K562 (cell line): ENCODE measurements at regions not wholly inside any gene's neighbourhood (a gene's known extent, or its start where the extent isn't known, plus 50 kb on each side); places are given as distances from the start of the nearest gene placed in this dataset.

Experiments used
- ATAC-seq: fragments of 200-7000 bp; cut with Tn5 transposase; 3 replicates; pipeline ENCODE4 v1.9.1; 2020; ENCODE audit warnings: moderate library complexity
- BruUV-seq: library from RNA; stranded (reverse); fragments of 400-500 nt; replicated peaks from 2 replicates; lab custom pipeline; 2021; lab: Mats Ljungman, UMichigan
- CTCF ChIA-PET: fragments of 300-600 bp; formaldehyde crosslinking; extraction: SDS; loops from one replicate; lab custom pipeline; 2021; ENCODE audit warnings: low intra/inter-chr PET ratio; lab: Yijun Ruan, JAX
- POLR2A ChIA-PET: fragments of 300-600, 350-650 bp; sonication (Branson Sonifier 250); formaldehyde crosslinking; extraction: SDS; loops from one replicate; lab custom pipeline; 2021; ENCODE audit warnings: antibody characterized with exemption, inconsistent platforms; lab: Yijun Ruan, JAX
- DNase-seq, 4 experiments: peaks; one replicate each; pipeline versions ENCODE4 v3.0.0 to v3.0.0-alpha.2; 2011 to 2018; ENCODE audit warnings: low spot score in 3 of 4, mixed read lengths in 3 of 4; ENCODE audit errors: extremely low read depth in 1 of 4
- FAIRE-seq: peaks from 2 replicates; lab custom pipeline; 2011; peaks lifted over from hg19 to GRCh38; lab: Jason Lieb, UNC
- H2AFZ ChIP-seq: 2 replicates; pipeline ENCODE4 v1.6.0; 2011; ENCODE audit warnings: low read depth, low read length, control low read depth, inconsistent platforms
- H3K27ac ChIP-seq: fragments of 200-600 bp; 3 replicates; pipeline ENCODE4 v1.8.0; 2011; ENCODE audit warnings: low read depth, mild to moderate bottlenecking, control low read depth, inconsistent platforms, low read length, moderate library complexity, mixed read lengths; ENCODE audit errors: extremely low read depth
- H3K27me3 ChIP-seq, 2 experiments: fragments of 300-600 bp in 1 of 2; 2 replicates in 1 of 2; 3 replicates in 1 of 2; pipeline versions ENCODE4 v1.6.0 to v1.8.0; 2011; ENCODE audit warnings: inconsistent platforms in 2 of 2, low read length in 2 of 2, mild to moderate bottlenecking in 1 of 2, mixed read lengths in 1 of 2, moderate library complexity in 1 of 2; ENCODE audit not compliant: control insufficient read depth in 2 of 2, insufficient read depth in 2 of 2
- H3K36me3 ChIP-seq: fragments of 300-600 bp; 3 replicates; pipeline ENCODE4 v1.8.0; 2011; ENCODE audit warnings: mild to moderate bottlenecking, low read length, inconsistent platforms; ENCODE audit not compliant: control insufficient read depth, insufficient read depth
- H3K4me1 ChIP-seq, 2 experiments: fragments of 200-600 bp in 1 of 2; replicated peaks in 1 of 2; 2 replicates in 1 of 2; 3 replicates in 1 of 2; pipeline versions ENCODE4 v1.5.1 to v1.8.0; 2011; ENCODE audit warnings: inconsistent platforms in 2 of 2, low read length in 2 of 2, mild to moderate bottlenecking in 1 of 2, mixed read lengths in 1 of 2, moderate library complexity in 1 of 2; ENCODE audit not compliant: control insufficient read depth in 2 of 2, insufficient read depth in 2 of 2
- H3K4me2 ChIP-seq: 2 replicates; pipeline ENCODE4 v1.6.1; 2011; ENCODE audit warnings: low read length, control low read depth, inconsistent platforms, mixed read lengths; ENCODE audit not compliant: insufficient read depth
- H3K4me3 ChIP-seq: fragments of 200-600 bp; sonication (generic), shearing (Covaris generic); 2 replicates; pipeline ENCODE4 v1.5.1; 2016; ENCODE audit warnings: control low read depth, inconsistent platforms
- H3K79me2 ChIP-seq: fragments of 200-600 bp; 3 replicates; pipeline ENCODE4 v1.8.0; 2011; ENCODE audit warnings: low read length, inconsistent platforms; ENCODE audit not compliant: control insufficient read depth, insufficient read depth
- H3K9ac ChIP-seq, 2 experiments: 2 replicates each; pipeline versions ENCODE4 v1.6.0 to v1.6.1; 2011; ENCODE audit warnings: low read depth in 2 of 2, low read length in 2 of 2, control low read depth in 1 of 2, inconsistent platforms in 1 of 2, mild to moderate bottlenecking in 1 of 2, mixed read lengths in 1 of 2; ENCODE audit not compliant: insufficient read depth in 1 of 2
- H3K9me1 ChIP-seq: one replicate; pipeline ENCODE4 v1.6.0; 2011; ENCODE audit warnings: inconsistent platforms, mild to moderate bottlenecking, low read length, moderate library complexity; ENCODE audit not compliant: control insufficient read depth, insufficient read depth
- H3K9me3 ChIP-seq: replicated peaks from 2 replicates; pipeline ENCODE4 v1.5.1; 2011; ENCODE audit warnings: low read depth, low read length, inconsistent platforms; ENCODE audit not compliant: control insufficient read depth, insufficient read depth
- H4K20me1 ChIP-seq: replicated peaks from 2 replicates; pipeline ENCODE4 v1.6.1; 2011; ENCODE audit warnings: low read length, inconsistent platforms, mixed read lengths; ENCODE audit not compliant: control insufficient read depth, insufficient read depth
- COPS2 ChIP-seq: fragments of 450-650 bp; conservative IDR thresholded peaks from 2 replicates; pipeline ENCODE4 v1.6.1; 2016; ENCODE audit warnings: mild to moderate bottlenecking, moderate library complexity
- GATAD2B ChIP-seq: fragments of 450-650 bp; IDR thresholded peaks from 2 replicates; pipeline ENCODE4 v1.6.1; 2017; ENCODE audit warnings: mild to moderate bottlenecking, borderline replicate concordance
- GTF2F1 ChIP-seq: IDR thresholded peaks from 2 replicates; pipeline ENCODE4 v1.6.1; 2011; ENCODE audit warnings: low read depth, low read length, improper control_type of control experiment
- POLR2H ChIP-seq: IDR thresholded peaks from 2 replicates; pipeline ENCODE4 v1.6.1; 2016; ENCODE audit warnings: missing genetic modification characterization, low read depth, mild to moderate bottlenecking, control low read depth, missing compliant biosample characterization, moderate library complexity
- RAD21 ChIP-seq, 2 experiments: fragments of 250-450 bp in 1 of 2; fragments of 450-650 bp in 1 of 2; sonication (Bioruptor Pico) in 1 of 2; formaldehyde crosslinking in 1 of 2; IDR thresholded peaks in 1 of 2; conservative IDR thresholded peaks in 1 of 2; 2 replicates each; pipeline versions ENCODE4 v1.4.0 to v1.8.0; 2020 to 2022; ENCODE audit warnings: mild to moderate bottlenecking in 2 of 2, moderate library complexity in 1 of 2
- SMARCA4 ChIP-seq: fragments of 450-650 bp; IDR thresholded peaks from 2 replicates; pipeline ENCODE4 v1.6.1; 2016
- SRF ChIP-seq, 2 experiments: fragments of 250-450, 450-650 bp in 1 of 2; sonication (Bioruptor Pico) in 1 of 2; sonication (generic) in 1 of 2; formaldehyde crosslinking; IDR thresholded peaks; 2 replicates each; pipeline versions ENCODE4 v1.5.0 to v1.5.1; 2020 to 2022; ENCODE audit warnings: mild to moderate bottlenecking in 1 of 2, missing genetic modification reagents in 1 of 2
- ZNF174 ChIP-seq: fragments of 250-450 bp; sonication (Bioruptor Pico); IDR thresholded peaks from 2 replicates; pipeline ENCODE4 v1.4.0; 2020; ENCODE audit warnings: mild to moderate bottlenecking
- ZNF184 ChIP-seq: sonication (generic); formaldehyde crosslinking; IDR thresholded peaks from 2 replicates; pipeline ENCODE4 v1.5.0; 2020; ENCODE audit warnings: missing genetic modification reagents
- ZNF507 ChIP-seq: conservative IDR thresholded peaks from 2 replicates; pipeline ENCODE4 v1.6.1; 2017; ENCODE audit warnings: missing genetic modification characterization, missing compliant biosample characterization
- WGBS: fragments of 100-300 bp; shearing (Covaris generic); methylation state at CpG from one replicate; pipeline ENCODE4 v1.1.6; 2016; ENCODE audit warnings: low coverage, mixed read lengths; ENCODE audit not compliant: insufficient coverage; ENCODE audit errors: missing lambda C conversion rate; 5-methylcytosine and 5-hydroxymethylcytosine counted together
- in situ Hi-C: fragments of 300-500 bp; cut with MboI; formaldehyde crosslinking; loops from 4 replicates; pipeline ENCODE4 v1.15.0; 2018; ENCODE audit warnings: inconsistent platforms, mixed read lengths
- intact Hi-C: fragments of 100-400 bp; cut with micrococcal nuclease; formaldehyde crosslinking; loops from 2 replicates; pipeline ENCODE4 v1.14.2; 2022
- TF ChIP-seq, protein P1 (sequence below): sonication (generic); formaldehyde crosslinking; IDR thresholded peaks from 2 replicates; pipeline ENCODE4 v1.8.0; 2022; ENCODE audit warnings: mild to moderate bottlenecking, missing genetic modification reagents
- TF ChIP-seq, protein P2 (sequence below), 3 experiments: IDR thresholded peaks in 2 of 3; conservative IDR thresholded peaks in 1 of 3; 2 replicates each; pipeline ENCODE4 v1.5.1; 2011 to 2012; ENCODE audit warnings: low read length in 3 of 3, mild to moderate bottlenecking in 3 of 3, control low read depth in 2 of 3, improper control_type of control experiment in 1 of 3, inconsistent platforms in 1 of 3, low read depth in 1 of 3, mixed read lengths in 1 of 3, moderate library complexity in 1 of 3; ENCODE audit not compliant: insufficient read depth in 2 of 3
- TF ChIP-seq, protein P3 (sequence below): fragments of 450-650 bp; formaldehyde crosslinking; IDR thresholded peaks from 2 replicates; pipeline ENCODE4 v1.4.0; 2022; ENCODE audit warnings: mild to moderate bottlenecking, moderate library complexity

- no peaks in the 10 kb centered on the region for H3K4me1 ChIP-seq
- 2% methylated on average over 4 of the region's 4 CpGs for WGBS
- no peaks in the 10 kb centered on the region for H3K9me3 ChIP-seq
- H3K27me3 ChIP-seq: peaks cover 0 to 4% of the 10 kb centered on the region in 2 experiments; a peak in 1 of 5 replicates
- no peak overlapping the region for H3K4me2 ChIP-seq
- no peaks in the 10 kb centered on the region for H3K9me1 ChIP-seq
- POLR2A ChIA-PET: interaction anchor here (0.6 kb wide), 1 partner anchor 22 kb away, joined by 3 read pairs; no protein-coding TSS in a partner anchor
- H4K20me1 ChIP-seq: no peaks in the 10 kb centered on the region
- CTCF ChIA-PET: interaction anchor here (0.6 kb wide), 1 partner anchor 11 kb away, joined by 3 read pairs; no protein-coding TSS in a partner anchor
- ATAC-seq (no peak), FAIRE-seq (no peak), DNase-seq (no peak)
- no peak overlapping the region for H3K9ac ChIP-seq
- no TSS peak for BruUV-seq
- no peaks in the 10 kb centered on the region for H3K36me3 ChIP-seq
- no peak overlapping the region for H2AFZ ChIP-seq
- intact Hi-C loops (no loop called here), in situ Hi-C loops (no loop called here)
- no peak overlapping the region for H3K4me3 ChIP-seq
- no peak overlapping the region for H3K27ac ChIP-seq
- TF ChIP-seq, protein P1, sequence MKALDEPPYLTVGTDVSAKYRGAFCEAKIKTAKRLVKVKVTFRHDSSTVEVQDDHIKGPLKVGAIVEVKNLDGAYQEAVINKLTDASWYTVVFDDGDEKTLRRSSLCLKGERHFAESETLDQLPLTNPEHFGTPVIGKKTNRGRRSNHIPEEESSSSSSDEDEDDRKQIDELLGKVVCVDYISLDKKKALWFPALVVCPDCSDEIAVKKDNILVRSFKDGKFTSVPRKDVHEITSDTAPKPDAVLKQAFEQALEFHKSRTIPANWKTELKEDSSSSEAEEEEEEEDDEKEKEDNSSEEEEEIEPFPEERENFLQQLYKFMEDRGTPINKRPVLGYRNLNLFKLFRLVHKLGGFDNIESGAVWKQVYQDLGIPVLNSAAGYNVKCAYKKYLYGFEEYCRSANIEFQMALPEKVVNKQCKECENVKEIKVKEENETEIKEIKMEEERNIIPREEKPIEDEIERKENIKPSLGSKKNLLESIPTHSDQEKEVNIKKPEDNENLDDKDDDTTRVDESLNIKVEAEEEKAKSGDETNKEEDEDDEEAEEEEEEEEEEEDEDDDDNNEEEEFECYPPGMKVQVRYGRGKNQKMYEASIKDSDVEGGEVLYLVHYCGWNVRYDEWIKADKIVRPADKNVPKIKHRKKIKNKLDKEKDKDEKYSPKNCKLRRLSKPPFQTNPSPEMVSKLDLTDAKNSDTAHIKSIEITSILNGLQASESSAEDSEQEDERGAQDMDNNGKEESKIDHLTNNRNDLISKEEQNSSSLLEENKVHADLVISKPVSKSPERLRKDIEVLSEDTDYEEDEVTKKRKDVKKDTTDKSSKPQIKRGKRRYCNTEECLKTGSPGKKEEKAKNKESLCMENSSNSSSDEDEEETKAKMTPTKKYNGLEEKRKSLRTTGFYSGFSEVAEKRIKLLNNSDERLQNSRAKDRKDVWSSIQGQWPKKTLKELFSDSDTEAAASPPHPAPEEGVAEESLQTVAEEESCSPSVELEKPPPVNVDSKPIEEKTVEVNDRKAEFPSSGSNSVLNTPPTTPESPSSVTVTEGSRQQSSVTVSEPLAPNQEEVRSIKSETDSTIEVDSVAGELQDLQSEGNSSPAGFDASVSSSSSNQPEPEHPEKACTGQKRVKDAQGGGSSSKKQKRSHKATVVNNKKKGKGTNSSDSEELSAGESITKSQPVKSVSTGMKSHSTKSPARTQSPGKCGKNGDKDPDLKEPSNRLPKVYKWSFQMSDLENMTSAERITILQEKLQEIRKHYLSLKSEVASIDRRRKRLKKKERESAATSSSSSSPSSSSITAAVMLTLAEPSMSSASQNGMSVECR (CRISPR knock-in tag): no peak
- peak in 1 of 2 experiments; percentile 31; a peak in 3 of 4 replicates for TF ChIP-seq RAD21 (CRISPR knock-in tag; conservative IDR thresholded peaks at IDR 0.05 in 1 of 2, IDR thresholded peaks at IDR 0.05 in 1 of 2)
- TF ChIP-seq ZNF507 (tag): no peak
- TF ChIP-seq ZNF184: no peak
- TF ChIP-seq ZNF174: no peak
- TF ChIP-seq GATAD2B: no peak
- TF ChIP-seq, protein P2, sequence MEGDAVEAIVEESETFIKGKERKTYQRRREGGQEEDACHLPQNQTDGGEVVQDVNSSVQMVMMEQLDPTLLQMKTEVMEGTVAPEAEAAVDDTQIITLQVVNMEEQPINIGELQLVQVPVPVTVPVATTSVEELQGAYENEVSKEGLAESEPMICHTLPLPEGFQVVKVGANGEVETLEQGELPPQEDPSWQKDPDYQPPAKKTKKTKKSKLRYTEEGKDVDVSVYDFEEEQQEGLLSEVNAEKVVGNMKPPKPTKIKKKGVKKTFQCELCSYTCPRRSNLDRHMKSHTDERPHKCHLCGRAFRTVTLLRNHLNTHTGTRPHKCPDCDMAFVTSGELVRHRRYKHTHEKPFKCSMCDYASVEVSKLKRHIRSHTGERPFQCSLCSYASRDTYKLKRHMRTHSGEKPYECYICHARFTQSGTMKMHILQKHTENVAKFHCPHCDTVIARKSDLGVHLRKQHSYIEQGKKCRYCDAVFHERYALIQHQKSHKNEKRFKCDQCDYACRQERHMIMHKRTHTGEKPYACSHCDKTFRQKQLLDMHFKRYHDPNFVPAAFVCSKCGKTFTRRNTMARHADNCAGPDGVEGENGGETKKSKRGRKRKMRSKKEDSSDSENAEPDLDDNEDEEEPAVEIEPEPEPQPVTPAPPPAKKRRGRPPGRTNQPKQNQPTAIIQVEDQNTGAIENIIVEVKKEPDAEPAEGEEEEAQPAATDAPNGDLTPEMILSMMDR (IDR thresholded peaks at IDR 0.05 in 2 of 3, conservative IDR thresholded peaks at IDR 0.05 in 1 of 3; ENCODE audit: insufficient read depth in 2 of 3, low read depth in 1 of 3, low read length in 3 of 3): peak in 1 of 3 experiments; percentile 19; a peak in 1 of 6 replicates
- TF ChIP-seq SRF (CRISPR knock-in tag; IDR thresholded peaks at IDR 0.05): no peak
- no peak for TF ChIP-seq GTF2F1
- TF ChIP-seq SMARCA4: no peak
- TF ChIP-seq, protein P3, sequence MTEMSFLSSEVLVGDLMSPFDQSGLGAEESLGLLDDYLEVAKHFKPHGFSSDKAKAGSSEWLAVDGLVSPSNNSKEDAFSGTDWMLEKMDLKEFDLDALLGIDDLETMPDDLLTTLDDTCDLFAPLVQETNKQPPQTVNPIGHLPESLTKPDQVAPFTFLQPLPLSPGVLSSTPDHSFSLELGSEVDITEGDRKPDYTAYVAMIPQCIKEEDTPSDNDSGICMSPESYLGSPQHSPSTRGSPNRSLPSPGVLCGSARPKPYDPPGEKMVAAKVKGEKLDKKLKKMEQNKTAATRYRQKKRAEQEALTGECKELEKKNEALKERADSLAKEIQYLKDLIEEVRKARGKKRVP: no peak
- no peak for TF ChIP-seq COPS2
- no peak for TF ChIP-seq POLR2H (tag)
- H3K79me2 ChIP-seq: no peaks in the 10 kb centered on the region
Observed at GRCh38 chr2:16461672-16462071, 204.0 kb downstream of the CYRIA start.
